Body of pancreas (tissue), 4 donors: ENCODE measurements at regions not wholly inside any gene's neighbourhood (a gene's known extent, or its start where the extent isn't known, plus 50 kb on each side); places are given as distances from the start of the nearest gene placed in this dataset.

Experiments
- POLR2A ChIP-seq, 3 donors: fragments of 450-650 bp; IDR thresholded peaks; one replicate each; pipeline ENCODE4 v1.6.1; 2016; ENCODE audit warnings: antibody characterized with exemption in 3 of 3, mild to moderate bottlenecking in 2 of 3
- TF ChIP-seq, protein P1 (sequence below), 7 experiments: fragments of 450-650 bp in 4 of 7; fragments of 200-600 bp in 3 of 7; sonication (generic) in 3 of 7; IDR thresholded peaks; one replicate each; pipeline ENCODE4 v1.5.1; 2016 to 2019; ENCODE audit warnings: antibody characterized with exemption in 7 of 7

DNA sequence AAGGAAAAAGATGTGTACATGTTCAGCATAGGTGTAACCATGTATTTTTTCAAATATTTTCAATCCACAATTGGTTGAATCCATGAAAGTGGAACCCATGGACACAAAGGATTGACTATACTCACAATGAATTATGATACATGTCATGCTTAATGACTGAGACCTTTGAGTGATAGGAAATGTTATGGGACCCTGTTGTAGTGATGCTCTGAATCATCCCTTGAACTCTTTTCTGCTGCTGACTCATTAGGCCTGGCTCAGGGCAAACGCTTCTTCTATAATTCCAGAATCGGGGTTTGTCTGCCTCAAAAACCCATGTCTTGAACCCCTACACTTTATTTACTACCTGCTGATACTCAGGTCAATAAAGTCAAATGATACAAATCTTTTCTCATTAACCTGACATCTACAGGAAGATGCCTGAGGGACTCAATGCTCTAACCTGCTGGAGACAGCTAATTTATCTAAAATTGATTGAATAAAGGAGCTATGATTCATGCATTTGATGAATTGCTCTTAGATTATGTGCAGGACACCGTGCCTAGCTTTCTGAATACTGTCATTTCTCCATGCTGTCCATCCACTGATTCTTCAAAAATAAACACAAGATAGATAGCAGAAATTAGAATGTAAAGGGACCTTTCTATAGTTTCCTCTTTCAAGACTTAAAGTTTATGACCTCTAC lies 260.1 kb downstream of the PRELID2 start:
- TF ChIP-seq, protein P1, sequence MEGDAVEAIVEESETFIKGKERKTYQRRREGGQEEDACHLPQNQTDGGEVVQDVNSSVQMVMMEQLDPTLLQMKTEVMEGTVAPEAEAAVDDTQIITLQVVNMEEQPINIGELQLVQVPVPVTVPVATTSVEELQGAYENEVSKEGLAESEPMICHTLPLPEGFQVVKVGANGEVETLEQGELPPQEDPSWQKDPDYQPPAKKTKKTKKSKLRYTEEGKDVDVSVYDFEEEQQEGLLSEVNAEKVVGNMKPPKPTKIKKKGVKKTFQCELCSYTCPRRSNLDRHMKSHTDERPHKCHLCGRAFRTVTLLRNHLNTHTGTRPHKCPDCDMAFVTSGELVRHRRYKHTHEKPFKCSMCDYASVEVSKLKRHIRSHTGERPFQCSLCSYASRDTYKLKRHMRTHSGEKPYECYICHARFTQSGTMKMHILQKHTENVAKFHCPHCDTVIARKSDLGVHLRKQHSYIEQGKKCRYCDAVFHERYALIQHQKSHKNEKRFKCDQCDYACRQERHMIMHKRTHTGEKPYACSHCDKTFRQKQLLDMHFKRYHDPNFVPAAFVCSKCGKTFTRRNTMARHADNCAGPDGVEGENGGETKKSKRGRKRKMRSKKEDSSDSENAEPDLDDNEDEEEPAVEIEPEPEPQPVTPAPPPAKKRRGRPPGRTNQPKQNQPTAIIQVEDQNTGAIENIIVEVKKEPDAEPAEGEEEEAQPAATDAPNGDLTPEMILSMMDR (IDR thresholded peaks at IDR 0.05): no peak
- TF ChIP-seq POLR2A (IDR thresholded peaks at IDR 0.05): no peak
